NT2/D1 (cell line): ENCODE measurements at regions not wholly inside any gene's neighbourhood (a gene's known extent, or its start where the extent isn't known, plus 50 kb on each side); places are given as distances from the start of the nearest gene placed in this dataset.

Experiments
- DNase-seq: peaks from one replicate; pipeline ENCODE4 v3.0.0-alpha.2; 2011; ENCODE audit warnings: low read depth, low spot score
- H3K27me3 ChIP-seq: 2 replicates; pipeline ENCODE4 v1.6.0; 2011; ENCODE audit warnings: mild to moderate bottlenecking; ENCODE audit not compliant: insufficient read length, insufficient read depth
- H3K36me3 ChIP-seq: 2 replicates; pipeline ENCODE4 v1.6.1; 2011; ENCODE audit warnings: mild to moderate bottlenecking, low read length, mixed read lengths; ENCODE audit not compliant: insufficient read depth, insufficient read length
- H3K4me1 ChIP-seq: 2 replicates; pipeline ENCODE4 v1.5.1; 2011; ENCODE audit not compliant: insufficient read depth, insufficient read length
- H3K4me3 ChIP-seq: 2 replicates; pipeline ENCODE4 v1.5.1; 2011; ENCODE audit warnings: low read depth; ENCODE audit not compliant: insufficient read length
- H3K9ac ChIP-seq: 2 replicates; pipeline ENCODE4 v1.6.0; 2011; ENCODE audit warnings: low read depth; ENCODE audit not compliant: insufficient read length
- H3K9me3 ChIP-seq: 2 replicates; pipeline ENCODE4 v1.5.1; 2011; ENCODE audit warnings: mild to moderate bottlenecking, low read length; ENCODE audit not compliant: insufficient read depth
- SUZ12 ChIP-seq: IDR thresholded peaks from 2 replicates; pipeline ENCODE4 v1.6.1; 2011; ENCODE audit not compliant: insufficient read length, insufficient read depth; ENCODE audit errors: extremely low read depth
- YY1 ChIP-seq: IDR thresholded peaks from 2 replicates; pipeline ENCODE4 v1.6.1; 2011; ENCODE audit not compliant: insufficient read length, insufficient read depth
- ZNF274 ChIP-seq: IDR thresholded peaks from 2 replicates; pipeline ENCODE4 v1.6.1; 2011; ENCODE audit warnings: mild to moderate bottlenecking, low read depth, low read length

DNA sequence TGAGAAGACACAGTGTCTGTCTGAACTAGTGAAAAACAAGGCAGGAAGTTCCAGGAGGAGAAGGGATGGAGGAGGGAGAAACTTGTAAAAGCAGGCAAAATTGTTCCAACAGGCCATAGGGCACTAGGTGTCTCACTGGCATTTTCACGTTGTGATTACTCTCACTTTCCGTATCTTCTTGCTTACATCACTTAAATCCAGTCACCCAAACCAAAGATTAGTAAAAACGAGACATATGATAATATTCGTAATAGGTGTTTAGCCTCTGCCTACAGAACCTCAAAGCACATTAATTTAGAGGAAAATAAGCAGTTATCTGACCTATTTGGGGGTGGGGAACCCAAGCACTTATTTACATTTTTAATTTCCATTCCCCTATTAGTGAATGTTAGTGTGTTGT is 78.3 kb downstream of the POU3F3 start:
- no peaks in the 10 kb centered on the region for H3K4me1 ChIP-seq
- TF ChIP-seq ZNF274 (no peak), YY1 (no peak), SUZ12 (no peak)

GRCh38 chr2:104933151-104933917 is 79.4 kb downstream of the POU3F3 start:
- Histone ChIP-seq H3K9me3 (no peaks in the 10 kb centered on the region), H3K9ac (no peak overlapping the region), H3K4me3 (no peak overlapping the region), H3K27me3 (no peaks in the 10 kb centered on the region), H3K36me3 (no peaks in the 10 kb centered on the region), H3K4me1 (no peaks in the 10 kb centered on the region)
- no peak for DNase-seq
- TF ChIP-seq SUZ12 (no peak), YY1 (no peak), ZNF274 (no peak)

More for the DNA sequence above, 78.3 kb downstream of the POU3F3 start:
- no peaks in the 10 kb centered on the region for H3K27me3 ChIP-seq
- no peak overlapping the region for H3K4me3 ChIP-seq
- no peak overlapping the region for H3K9ac ChIP-seq
- H3K36me3 ChIP-seq: no peaks in the 10 kb centered on the region
- no peaks in the 10 kb centered on the region for H3K9me3 ChIP-seq
- no peak for DNase-seq

- DNase-seq: no peak
- Histone ChIP-seq H3K4me3 (no peak overlapping the region), H3K36me3 (no peaks in the 10 kb centered on the region), H3K4me1 (no peaks in the 10 kb centered on the region), H3K9ac (no peak overlapping the region), H3K9me3 (no peaks in the 10 kb centered on the region), H3K27me3 (no peaks in the 10 kb centered on the region)
- no peak for TF ChIP-seq SUZ12
- no peak for TF ChIP-seq ZNF274
- no peak for TF ChIP-seq YY1
Observed at GRCh38 chr2:104936527-104936926, 82.6 kb downstream of the POU3F3 start.

GRCh38 chr2:104938231-104938941 is 84.5 kb downstream of the POU3F3 start:
- no peak overlapping the region for H3K4me3 ChIP-seq
- no peaks in the 10 kb centered on the region for H3K9me3 ChIP-seq
- H3K4me1 ChIP-seq: no peaks in the 10 kb centered on the region
- DNase-seq: no peak
- H3K27me3 ChIP-seq: no peaks in the 10 kb centered on the region
- no peak for TF ChIP-seq ZNF274
- TF ChIP-seq YY1: no peak
- no peak for TF ChIP-seq SUZ12
- H3K9ac ChIP-seq: no peak overlapping the region
- H3K36me3 ChIP-seq: no peaks in the 10 kb centered on the region

GRCh38 chr2:104939570-104940217 is 85.8 kb downstream of the POU3F3 start:
- no peaks in the 10 kb centered on the region for H3K36me3 ChIP-seq
- no peaks in the 10 kb centered on the region for H3K4me1 ChIP-seq
- DNase-seq: no peak
- H3K9me3 ChIP-seq: no peaks in the 10 kb centered on the region; the same call in 1 of the 2 replicates
- H3K9ac ChIP-seq: no peak overlapping the region
- no peak overlapping the region for H3K4me3 ChIP-seq
- TF ChIP-seq YY1 (no peak), ZNF274 (no peak), SUZ12 (no peak)
- no peaks in the 10 kb centered on the region for H3K27me3 ChIP-seq

- peak; percentile 36 for DNase-seq
Observed at GRCh38 chr2:104944495-104944894, 90.6 kb downstream of the POU3F3 start.

GRCh38 chr2:104945121-104945520 is 91.2 kb downstream of the POU3F3 start:
- no peaks in the 10 kb centered on the region for H3K4me1 ChIP-seq
- H3K4me3 ChIP-seq: no peak overlapping the region
- no peak for DNase-seq
- H3K9me3 ChIP-seq: no peaks in the 10 kb centered on the region; the same call in 1 of the 2 replicates
- no peak for TF ChIP-seq YY1
- TF ChIP-seq SUZ12: no peak
- no peak for TF ChIP-seq ZNF274
- no peaks in the 10 kb centered on the region for H3K27me3 ChIP-seq
- H3K36me3 ChIP-seq: no peaks in the 10 kb centered on the region
- no peak overlapping the region for H3K9ac ChIP-seq

More at GRCh38 chr2:104944495-104944894, 90.6 kb downstream of the POU3F3 start:
- no peaks in the 10 kb centered on the region for H3K27me3 ChIP-seq
- no peak overlapping the region for H3K9ac ChIP-seq
- H3K9me3 ChIP-seq: no peaks in the 10 kb centered on the region; the same call in 1 of the 2 replicates
- no peaks in the 10 kb centered on the region for H3K4me1 ChIP-seq
- TF ChIP-seq YY1 (no peak), ZNF274 (no peak), SUZ12 (no peak)
- H3K36me3 ChIP-seq: no peaks in the 10 kb centered on the region
- H3K4me3 ChIP-seq: no peak overlapping the region
